IMR-90 (cell line): ENCODE measurements at regions not wholly inside any gene's neighbourhood (a gene's known extent, or its start where the extent isn't known, plus 50 kb on each side); places are given as distances from the start of the nearest gene placed in this dataset.

Experiments used
- ATAC-seq: fragments of 200-7000 bp; cut with Tn5 transposase; 2 replicates; pipeline ENCODE4 v1.9.1; 2020; ENCODE audit warnings: low read depth, mild to moderate bottlenecking, moderate library complexity
- BruUV-seq: library from RNA; stranded (reverse); fragments of 400-500 nt; replicated peaks from 2 replicates; lab custom pipeline; 2021; lab: Mats Ljungman, UMichigan
- CTCF ChIA-PET: fragments of 300-600 bp; formaldehyde crosslinking; extraction: SDS; loops from one replicate; lab custom pipeline; 2021; ENCODE audit warnings: antibody characterized with exemption; lab: Yijun Ruan, JAX
- POLR2A ChIA-PET: fragments of 300-600 bp; sonication (Branson Sonifier 250); formaldehyde crosslinking; loops from one replicate; lab custom pipeline; 2022; ENCODE audit warnings: antibody characterized with exemption; ENCODE audit not compliant: unreplicated experiment; lab: Charles Lee
- DNase-seq: peaks from one replicate; pipeline ENCODE4 v3.0.0; 2013
- H2AFZ ChIP-seq: replicated peaks from 2 replicates; pipeline ENCODE3; 2013; ENCODE audit warnings: low read length, mild to moderate bottlenecking; ENCODE audit not compliant: poor library complexity
- H2AK5ac ChIP-seq: 2 replicates; pipeline ENCODE4 v1.6.1; 2013; ENCODE audit warnings: low read depth, low read length, inconsistent platforms
- H2AK9ac ChIP-seq: replicated peaks from 2 replicates; pipeline ENCODE3; 2013; ENCODE audit warnings: mild to moderate bottlenecking, low read depth, low read length, moderate library complexity; ENCODE audit not compliant: poor library complexity
- H2BK120ac ChIP-seq: 2 replicates; pipeline ENCODE4 v1.6.1; 2013; ENCODE audit warnings: low read depth, low read length, inconsistent platforms
- H2BK15ac ChIP-seq: 3 replicates; pipeline ENCODE4 v1.6.1; 2013; ENCODE audit warnings: low read depth, low read length, inconsistent platforms
- H2BK20ac ChIP-seq: 2 replicates; pipeline ENCODE4 v1.6.1; 2013; ENCODE audit warnings: low read depth, mild to moderate bottlenecking, inconsistent platforms, low read length, moderate library complexity
- H2BK5ac ChIP-seq: 2 replicates; pipeline ENCODE4 v1.6.1; 2013; ENCODE audit warnings: mild to moderate bottlenecking, low read depth, low read length, inconsistent platforms; ENCODE audit not compliant: poor library complexity, severe bottlenecking
- H3K14ac ChIP-seq: replicated peaks from 2 replicates; pipeline ENCODE4 v1.6.1; 2013; ENCODE audit warnings: low read depth, low read length, inconsistent platforms
- H3K18ac ChIP-seq: 2 replicates; pipeline ENCODE4 v1.6.1; 2013; ENCODE audit warnings: low read depth, low read length, control low read depth
- H3K23ac ChIP-seq: 2 replicates; pipeline ENCODE4 v1.6.1; 2013; ENCODE audit warnings: low read depth, low read length, inconsistent platforms
- H3K27ac ChIP-seq: 2 replicates; pipeline ENCODE4 v1.5.1; 2013; ENCODE audit warnings: mild to moderate bottlenecking, control low read depth, low read length; ENCODE audit not compliant: insufficient read depth
- H3K27me3 ChIP-seq: 2 replicates; pipeline ENCODE4 v1.6.1; 2013; ENCODE audit warnings: low read length; ENCODE audit not compliant: control insufficient read depth, insufficient read depth
- H3K36me3 ChIP-seq: 2 replicates; pipeline ENCODE4 v1.6.1; 2013; ENCODE audit warnings: low read length, mixed read lengths; ENCODE audit not compliant: control insufficient read depth, insufficient read depth
- H3K4ac ChIP-seq: 2 replicates; pipeline ENCODE4 v1.6.1; 2013; ENCODE audit warnings: low read depth, low read length, inconsistent platforms
- H3K4me1 ChIP-seq: 2 replicates; pipeline ENCODE4 v1.6.1; 2013; ENCODE audit warnings: low read length, mixed read lengths; ENCODE audit not compliant: control insufficient read depth, insufficient read depth
- H3K4me2 ChIP-seq: 2 replicates; pipeline ENCODE4 v1.6.1; 2013; ENCODE audit warnings: low read depth, mild to moderate bottlenecking, control low read depth, low read length, moderate library complexity
- H3K4me3 ChIP-seq: 2 replicates; pipeline ENCODE4 v1.5.1; 2013; ENCODE audit warnings: low read depth, mild to moderate bottlenecking, control low read depth, low read length, moderate library complexity; ENCODE audit not compliant: insufficient read depth
- H3K56ac ChIP-seq: 2 replicates; pipeline ENCODE4 v1.6.1; 2013; ENCODE audit warnings: low read length, inconsistent platforms; ENCODE audit not compliant: insufficient read depth; ENCODE audit errors: extremely low read depth
- H3K79me1 ChIP-seq, 2 experiments: 2 replicates each; pipeline ENCODE4 v1.6.1; 2013; ENCODE audit warnings: low read length in 2 of 2, inconsistent platforms in 1 of 2, low read depth in 1 of 2
- H3K9ac ChIP-seq: 2 replicates; pipeline ENCODE4 v1.6.1; 2013; ENCODE audit warnings: low read depth, low read length, control low read depth
- H3K9me1 ChIP-seq: 2 replicates; pipeline ENCODE4 v1.6.1; 2013; ENCODE audit warnings: low read length, inconsistent platforms; ENCODE audit not compliant: insufficient read depth
- H3K9me3 ChIP-seq: 2 replicates; pipeline ENCODE4 v1.6.1; 2013; ENCODE audit warnings: low read length; ENCODE audit not compliant: control insufficient read depth, insufficient read depth
- H4K20me1 ChIP-seq: 2 replicates; pipeline ENCODE4 v1.6.1; 2013; ENCODE audit warnings: low read length, inconsistent platforms; ENCODE audit not compliant: insufficient read depth
- H4K5ac ChIP-seq: 2 replicates; pipeline ENCODE4 v1.6.1; 2013; ENCODE audit warnings: mild to moderate bottlenecking, low read depth, low read length, control low read depth
- H4K8ac ChIP-seq, 2 experiments: 2 replicates each; pipeline ENCODE4 v1.6.1; 2013; ENCODE audit warnings: low read depth in 2 of 2, low read length in 2 of 2, control low read depth in 1 of 2, inconsistent platforms in 1 of 2
- H4K91ac ChIP-seq: 2 replicates; pipeline ENCODE4 v1.6.1; 2013; ENCODE audit warnings: low read depth, low read length, inconsistent platforms; ENCODE audit not compliant: insufficient read depth
- BHLHE40 ChIP-seq: fragments of 150-350 bp; IDR thresholded peaks from 2 replicates; pipeline ENCODE4 v1.6.1; 2016; ENCODE audit warnings: mild to moderate bottlenecking, low read depth, low read length
- CEBPB ChIP-seq: IDR thresholded peaks from 2 replicates; pipeline ENCODE4 v1.6.1; 2012; ENCODE audit warnings: low read depth, low read length, improper control_type of control experiment
- CHD1 ChIP-seq: IDR thresholded peaks from 2 replicates; pipeline ENCODE4 v1.6.1; 2012; ENCODE audit warnings: low read depth, low read length, improper control_type of control experiment
- CTCF ChIP-seq: conservative IDR thresholded peaks from 2 replicates; pipeline ENCODE4 v1.5.1; 2012; ENCODE audit warnings: mild to moderate bottlenecking, low read depth, low read length, improper control_type of control experiment
- ELK1 ChIP-seq: fragments of 150-350 bp; IDR thresholded peaks from 2 replicates; pipeline ENCODE4 v1.6.1; 2016; ENCODE audit warnings: low read depth, mild to moderate bottlenecking, low read length, moderate library complexity, borderline replicate concordance
- FOS ChIP-seq: fragments of 150-350 bp; IDR thresholded peaks from 2 replicates; pipeline ENCODE4 v1.6.1; 2016; ENCODE audit warnings: low read depth, low read length
- MAFK ChIP-seq: IDR thresholded peaks from 2 replicates; pipeline ENCODE4 v1.6.1; 2012; ENCODE audit warnings: low read depth, low read length, improper control_type of control experiment
- MAZ ChIP-seq: IDR thresholded peaks from 2 replicates; pipeline ENCODE4 v1.6.1; 2012; ENCODE audit warnings: low read depth, mild to moderate bottlenecking, low read length, improper control_type of control experiment, moderate library complexity, borderline replicate concordance
- MXI1 ChIP-seq: IDR thresholded peaks from 2 replicates; pipeline ENCODE4 v1.6.1; 2012; ENCODE audit warnings: low read depth, mild to moderate bottlenecking, low read length, moderate library complexity, borderline replicate concordance
- NFE2L2 ChIP-seq: fragments of 150-350 bp; IDR thresholded peaks from 2 replicates; pipeline ENCODE4 v1.6.1; 2016; ENCODE audit warnings: low read depth, mild to moderate bottlenecking, low read length
- POLR2A ChIP-seq: IDR thresholded peaks from 2 replicates; pipeline ENCODE4 v1.6.1; 2012; ENCODE audit warnings: mild to moderate bottlenecking, low read depth, low read length
- RAD21 ChIP-seq: IDR thresholded peaks from 2 replicates; pipeline ENCODE4 v1.6.1; 2012; ENCODE audit warnings: low read length, improper control_type of control experiment
- RCOR1 ChIP-seq: IDR thresholded peaks from 2 replicates; pipeline ENCODE4 v1.6.1; 2012; ENCODE audit warnings: mild to moderate bottlenecking, low read length, improper control_type of control experiment; ENCODE audit not compliant: insufficient replicate concordance
- RFX5 ChIP-seq: IDR thresholded peaks from 2 replicates; pipeline ENCODE4 v1.8.0; 2012; ENCODE audit warnings: low read depth, mild to moderate bottlenecking, low read length, moderate library complexity
- SMC3 ChIP-seq: fragments of 150-350 bp; IDR thresholded peaks from 2 replicates; pipeline ENCODE4 v1.6.1; 2016; ENCODE audit warnings: low read depth, mild to moderate bottlenecking, antibody characterized with exemption, low read length, moderate library complexity
- USF2 ChIP-seq: fragments of 150-350 bp; IDR thresholded peaks from 2 replicates; pipeline ENCODE4 v1.6.1; 2017; ENCODE audit warnings: mild to moderate bottlenecking, antibody characterized with exemption, low read length, low read depth
- WGBS, 2 experiments: methylation state at CpG; one replicate each; pipeline versions ENCODE4 v1.1.5 to v1.1.7; 2013; ENCODE audit warnings: missing lambda C conversion rate in 2 of 2; ENCODE audit not compliant: insufficient read length in 1 of 2; ENCODE audit errors: extremely low coverage in 2 of 2; 5-methylcytosine and 5-hydroxymethylcytosine counted together
- dilution Hi-C: fragments of 300-500 bp; cut with HindIII; formaldehyde crosslinking; loops from one replicate; pipeline ENCODE4 v1.14.3; 2018; ENCODE audit warnings: low sequenced_read_pairs; ENCODE audit not compliant: unreplicated experiment
- in situ Hi-C: fragments of 300-500 bp; cut with MboI; formaldehyde crosslinking; loops from 3 replicates; pipeline ENCODE4 v1.14.3; 2019; ENCODE audit warnings: low sequenced_read_pairs, inconsistent platforms, mixed read lengths
- intact Hi-C: fragments of 100-400 bp; cut with micrococcal nuclease; formaldehyde crosslinking; loops from 2 replicates; pipeline ENCODE4 v1.10.0; 2022

GRCh38 chr6:2536451-2536850, 214.3 kb downstream of the MYLK4 start:
- in situ Hi-C loops = no loop called here
- Histone ChIP-seq H3K18ac (no peak overlapping the region), H3K4me2 (no peak overlapping the region), H3K27ac (no peak overlapping the region), H3K27me3 (peaks cover 33% of the 10 kb centered on the region), H4K8ac (no peak overlapping the region), H2AK9ac (no peak overlapping the region), H3K4me1 (peaks cover 7% of the 10 kb centered on the region), H4K5ac (no peak overlapping the region), H3K36me3 (no peaks in the 10 kb centered on the region), H2BK5ac (no peak overlapping the region), H3K79me1 (no peaks in the 10 kb centered on the region), H3K9me1 (peaks cover 2% of the 10 kb centered on the region; the same call in 1 of the 2 replicates), H2AK5ac (no peak overlapping the region), H4K20me1 (peaks cover 2% of the 10 kb centered on the region; the same call in 1 of the 2 replicates), H3K14ac (no peak overlapping the region), H3K4ac (no peak overlapping the region), H3K4me3 (no peak overlapping the region), H3K9ac (no peak overlapping the region), H2BK120ac (no peak overlapping the region), H4K91ac (no peak overlapping the region), H2BK20ac (no peak overlapping the region), H3K9me3 (0 out of 2 replicates have a peak, but pooled peaks cover 2% of the 10 kb centered on the region), H2BK15ac (no peak overlapping the region), H3K56ac (no peak overlapping the region), H3K23ac (no peak overlapping the region), H2AFZ (no peak overlapping the region)
- intact Hi-C loops = no loop called here
- no peak for DNase-seq
- TF ChIP-seq NFE2L2 (no peak), RFX5 (no peak), RAD21 (no peak), CEBPB (no peak), MXI1 (no peak), CTCF (no peak), MAFK (no peak), CHD1 (no peak), MAZ (no peak), RCOR1 (no peak), POLR2A (no peak), USF2 (no peak), SMC3 (no peak), BHLHE40 (no peak), FOS (no peak), ELK1 (no peak)
- no TSS peak for BruUV-seq
- ATAC-seq = no peak
- 55% methylated on average over 3 of the region's 6 CpGs; no CpG with 5 or more reads in 1 of the 2 experiments for WGBS, 2 experiments
- ChIA-PET CTCF (no interaction called here), POLR2A (no interaction called here)
- dilution Hi-C loops = no loop called here
